Gastroesophageal sphincter (tissue), 4 donors: ENCODE measurements at regions not wholly inside any gene's neighbourhood (a gene's known extent, or its start where the extent isn't known, plus 50 kb on each side); places are given as distances from the start of the nearest gene placed in this dataset.
"Not testable (repeated sequence)": the region's sequence is repeated elsewhere in the genome, so short reads cannot be mapped to it uniquely, and the experiment has no call there.

Source experiments
- ATAC-seq: fragments of 150-250 bp; one replicate; pipeline ENCODE4 v1.9.1; 2016; ENCODE audit warnings: mild to moderate bottlenecking, moderate library complexity
- H3K27ac ChIP-seq, 4 donors: fragments of 200-600 bp; sonication (generic) in 3 of 4; 1 replicate in 3 of 4; 2 replicates in 1 of 4; pipeline ENCODE4 v1.5.1; 2016 to 2019
- H3K27me3 ChIP-seq: fragments of 200-600 bp; sonication (generic); one replicate; pipeline ENCODE4 v1.5.1; 2019
- H3K36me3 ChIP-seq, 2 donors: fragments of 200-600 bp; sonication (generic); one replicate each; pipeline ENCODE4 v1.5.1; 2019; ENCODE audit warnings: control low read depth in 1 of 2
- H3K4me1 ChIP-seq, 3 donors: fragments of 200-600 bp; sonication (generic); 1 replicate in 2 of 3; 2 replicates in 1 of 3; pipeline ENCODE4 v1.5.1; 2016 to 2019; ENCODE audit warnings: control low read depth in 2 of 3
- H3K4me3 ChIP-seq, 2 donors: fragments of 200-600 bp; sonication (generic); one replicate each; pipeline ENCODE4 v1.5.1; 2019; ENCODE audit warnings: mild to moderate bottlenecking in 1 of 2, moderate library complexity in 1 of 2
- H3K9me3 ChIP-seq, 3 donors: fragments of 200-600 bp; sonication (generic); one replicate each; pipeline ENCODE4 v1.5.1; 2017 to 2019; ENCODE audit warnings: control low read depth in 2 of 3
- CTCF ChIP-seq, 4 experiments: fragments of 200-600 bp in 2 of 4; fragments of 450-650 bp in 2 of 4; sonication (generic) in 1 of 4; IDR thresholded peaks; one replicate each; pipeline ENCODE4 v1.5.1; 2017 to 2019; ENCODE audit warnings: antibody characterized with exemption in 4 of 4, mild to moderate bottlenecking in 2 of 4, moderate library complexity in 2 of 4
- EP300 ChIP-seq: sonication (generic); formaldehyde crosslinking; IDR thresholded peaks from one replicate; pipeline ENCODE4 v1.6.1; 2017; ENCODE audit warnings: antibody characterized with exemption, mild to moderate bottlenecking
- POLR2A ChIP-seq, 2 donors: fragments of 450-650 bp; IDR thresholded peaks; one replicate each; pipeline ENCODE4 v1.6.1; 2017; ENCODE audit warnings: antibody characterized with exemption in 2 of 2, mild to moderate bottlenecking in 2 of 2, moderate library complexity in 1 of 2
- POLR2AphosphoS5 ChIP-seq: sonication (generic); formaldehyde crosslinking; IDR thresholded peaks from one replicate; pipeline ENCODE4 v1.6.1; 2017; ENCODE audit warnings: antibody characterized with exemption
- WGBS, 2 donors: methylation state at CpG; one replicate each; pipeline ENCODE4 v1.1.5; 2018; ENCODE audit warnings: low coverage in 1 of 2; 5-methylcytosine and 5-hydroxymethylcytosine counted together

- no peaks in the 10 kb centered on the region for H3K27me3 ChIP-seq
- H3K36me3 ChIP-seq = no peaks in the 10 kb centered on the region
- WGBS, 2 donors = 83 to 84% methylated on average over 7 of the region's 7 CpGs
- TF ChIP-seq EP300 = no peak
- no peak for TF ChIP-seq CTCF (IDR thresholded peaks at IDR 0.05)
- no peak for TF ChIP-seq POLR2A (IDR thresholded peaks at IDR 0.05)
- TF ChIP-seq POLR2AphosphoS5 = no peak
- peaks cover 0 to 8% (median 0%) of the 10 kb centered on the region in 3 donors for H3K9me3 ChIP-seq
- no peaks in the 10 kb centered on the region for H3K4me1 ChIP-seq
- no peak overlapping the region for H3K4me3 ChIP-seq
- H3K27ac ChIP-seq = no peak overlapping the region
- ATAC-seq = no peak
These were observed 227.9 kb upstream of the IRAK1BP1 start for GRCh38 chr6:78639111-78640110.

- not testable (repeated sequence) for H3K27ac ChIP-seq, H3K4me3 ChIP-seq, H3K4me1 ChIP-seq, ATAC-seq, H3K27me3 ChIP-seq, H3K36me3 ChIP-seq, H3K9me3 ChIP-seq
- 80% methylated on average over 1 of the region's 6 CpGs for WGBS, 2 donors
These were observed 223.4 kb upstream of the IRAK1BP1 start for GRCh38 chr6:78643976-78644375.

DNA sequence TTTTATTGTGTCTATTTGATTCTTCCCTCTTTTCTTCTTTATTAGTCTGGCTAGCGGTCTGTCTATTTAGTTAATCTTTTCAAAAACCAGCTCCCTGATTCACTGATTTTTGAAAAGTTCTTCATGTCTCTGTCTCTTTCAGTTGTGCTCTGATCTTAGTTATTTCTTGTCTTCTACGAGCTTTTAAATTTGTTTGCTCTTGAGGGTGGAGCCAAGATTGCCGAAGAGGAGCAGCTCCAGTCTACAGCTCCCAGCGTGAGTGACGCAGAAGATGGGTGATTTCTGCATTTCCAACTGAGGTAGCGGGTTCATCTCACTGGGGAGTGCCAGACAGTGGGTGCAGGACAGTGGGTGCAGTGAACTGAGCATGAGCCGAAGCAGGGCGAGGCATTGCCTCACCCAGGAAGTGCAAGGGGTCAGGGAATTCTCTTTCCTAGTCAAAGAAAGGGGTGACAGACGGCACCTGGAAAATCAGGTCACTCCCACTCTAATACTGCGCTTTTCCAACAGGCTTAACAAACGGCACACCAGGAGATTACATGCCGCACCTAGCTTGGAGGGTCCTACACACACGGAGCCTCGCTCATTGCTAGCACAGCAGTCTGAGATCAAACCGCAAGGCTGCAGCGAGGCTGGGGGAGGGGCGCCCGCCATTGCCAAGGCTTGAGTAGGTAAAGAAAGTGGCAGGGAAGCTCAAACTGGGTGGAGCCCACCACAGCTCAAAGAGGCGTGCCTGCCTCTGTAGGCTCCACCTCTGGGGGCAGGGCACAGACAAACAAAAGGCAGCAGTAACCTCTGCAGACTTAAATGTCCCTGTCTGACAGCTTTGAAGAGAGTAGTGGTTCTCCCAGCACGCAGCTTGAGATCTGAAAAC is 220.6 kb upstream of the IRAK1BP1 start:
- not testable (repeated sequence) for H3K36me3 ChIP-seq, ATAC-seq, H3K9me3 ChIP-seq, H3K4me1 ChIP-seq, H3K27ac ChIP-seq, H3K27me3 ChIP-seq, H3K4me3 ChIP-seq
- WGBS, 2 donors = 85 to 94% methylated on average over 7 to 9 of the region's 20 CpGs

DNA sequence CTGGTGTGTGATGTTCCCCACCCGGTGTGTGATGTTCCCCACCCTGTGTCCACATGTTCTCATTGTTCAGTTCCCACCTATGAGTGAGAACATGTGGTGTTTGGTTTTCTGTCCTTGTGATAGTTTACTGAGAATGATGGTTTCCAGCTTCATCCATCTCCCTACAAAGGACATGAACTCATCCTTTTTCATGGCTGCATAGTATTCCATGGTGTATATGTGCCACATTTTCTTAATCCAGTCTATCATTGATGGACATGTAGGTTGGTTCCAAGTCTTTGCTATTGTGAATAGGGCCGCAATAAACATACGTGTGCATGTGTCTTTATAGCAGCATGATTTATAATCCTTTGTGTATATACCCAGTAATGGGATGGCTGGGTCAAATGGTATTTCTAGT is 201.5 kb upstream of the IRAK1BP1 start:
- not testable (repeated sequence) for H3K4me1 ChIP-seq, H3K4me3 ChIP-seq, H3K9me3 ChIP-seq, H3K27me3 ChIP-seq, ATAC-seq, H3K27ac ChIP-seq, H3K36me3 ChIP-seq
- 100% methylated on average over 2 to 3 of the region's 3 CpGs for WGBS, 2 donors

GRCh38 chr6:78666764-78667163 is 200.6 kb upstream of the IRAK1BP1 start:
- WGBS, 2 donors = 89 to 90% methylated on average over 1 of the region's 1 CpG
- Histone ChIP-seq H3K4me3 (no peak overlapping the region), H3K4me1 (no peaks in the 10 kb centered on the region), H3K27ac (no peak overlapping the region), H3K27me3 (no peaks in the 10 kb centered on the region), H3K36me3 (no peaks in the 10 kb centered on the region), H3K9me3 (no peaks in the 10 kb centered on the region)
- no peak for TF ChIP-seq POLR2AphosphoS5
- no peak for TF ChIP-seq POLR2A (IDR thresholded peaks at IDR 0.05)
- TF ChIP-seq CTCF (IDR thresholded peaks at IDR 0.05) = no peak
- no peak for TF ChIP-seq EP300
- no peak for ATAC-seq

GRCh38 chr6:78670156-78670555 is 197.2 kb upstream of the IRAK1BP1 start:
- ATAC-seq = no peak
- Histone ChIP-seq H3K36me3 (no peaks in the 10 kb centered on the region), H3K9me3 (no peaks in the 10 kb centered on the region), H3K27ac (no peak overlapping the region), H3K4me1 (no peaks in the 10 kb centered on the region), H3K4me3 (no peak overlapping the region), H3K27me3 (no peaks in the 10 kb centered on the region)
- 81 to 85% methylated on average over 2 of the region's 2 CpGs for WGBS, 2 donors
- TF ChIP-seq POLR2AphosphoS5 = no peak
- TF ChIP-seq CTCF (IDR thresholded peaks at IDR 0.05) = no peak
